ENCODE measurements at regions not wholly inside any gene's neighbourhood (a gene's known extent, or its start where the extent isn't known, plus 50 kb on each side); places are given as distances from the start of the nearest gene placed in this dataset.
"Not testable (repeated sequence)": the region's sequence is repeated elsewhere in the genome, so short reads cannot be mapped to it uniquely, and the experiment has no call there.

GRCh38 chr18:67135981-67136380 lies 380.5 kb downstream of the DSEL start:
- TF ChIP-seq CTCF (IDR thresholded peaks at IDR 0.05; ENCODE audit: insufficient read depth, missing control alignments) = no peak

GRCh38 chr18:67134911-67135310 lies 381.6 kb downstream of the DSEL start:
- no peak for DNase-seq (ENCODE audit: insufficient read length, low spot score)
- no peak for TF ChIP-seq CTCF (IDR thresholded peaks at IDR 0.05; ENCODE audit: insufficient read depth, missing control alignments)
- no peak for FAIRE-seq

More at GRCh38 chr18:67135981-67136380, 380.5 kb downstream of the DSEL start:
- DNase-seq (ENCODE audit: insufficient read length, low spot score) (no peak), FAIRE-seq (no peak)

DNA sequence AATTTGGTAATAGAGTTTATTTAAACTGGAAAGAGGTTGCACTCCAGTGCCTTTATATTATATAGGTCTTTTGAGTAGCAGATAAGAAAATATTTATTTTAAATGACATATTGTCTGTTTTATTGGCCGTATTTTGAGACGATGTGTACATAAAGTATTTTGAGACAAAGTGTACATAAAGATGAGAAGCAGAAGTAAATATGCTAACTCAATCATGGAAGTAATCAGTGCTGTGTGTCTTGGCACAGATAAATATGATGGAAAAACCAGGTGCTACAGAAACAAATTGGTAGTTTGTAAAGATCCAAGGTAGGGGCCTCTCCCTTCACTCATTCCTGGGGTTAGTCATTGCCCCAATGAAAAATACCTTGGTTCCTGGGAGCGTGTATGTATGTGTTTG lies 382.9 kb downstream of the DSEL start:
- TF ChIP-seq CTCF (IDR thresholded peaks at IDR 0.05; ENCODE audit: insufficient read depth, missing control alignments) = no peak
- no peak for FAIRE-seq
- no peak for DNase-seq (ENCODE audit: insufficient read length, low spot score)

DNA sequence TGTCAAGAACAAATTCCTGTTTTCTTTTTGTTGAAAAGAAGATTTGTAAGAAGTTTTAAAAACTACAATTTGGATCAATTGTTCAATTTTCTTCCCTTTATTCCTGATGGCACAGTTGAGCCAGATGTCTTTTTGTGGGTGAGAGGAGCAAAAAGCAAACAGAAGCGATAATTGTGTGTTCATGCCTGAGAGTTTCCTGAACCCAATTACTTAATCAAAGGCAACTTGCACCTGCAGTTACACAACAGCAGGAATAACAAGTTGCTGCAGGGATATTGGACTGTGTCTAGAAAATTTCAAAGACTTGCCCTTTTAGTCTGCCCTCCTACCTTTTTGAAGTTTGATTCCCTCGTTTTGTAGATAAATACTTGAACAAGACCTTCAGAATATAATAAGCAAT lies 383.6 kb downstream of the DSEL start:
- no peak for DNase-seq (ENCODE audit: insufficient read length, low spot score)

DNA sequence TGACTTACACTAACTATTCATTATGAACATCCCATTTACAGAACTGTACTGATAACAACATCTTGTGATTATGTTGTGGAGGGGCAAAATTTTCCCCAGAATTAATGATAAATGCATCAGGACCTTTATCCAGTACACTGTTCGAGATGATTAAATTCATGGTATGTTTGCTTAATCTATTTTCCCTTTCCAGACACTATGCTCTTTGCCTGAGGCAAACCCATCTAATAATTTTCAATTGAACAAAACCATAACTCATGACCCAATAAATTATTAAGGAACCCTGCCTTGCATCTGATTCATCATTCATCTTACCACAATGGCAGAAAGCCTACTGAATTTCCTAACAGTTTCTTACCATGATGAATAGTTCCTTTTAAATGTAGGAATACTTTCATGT lies 385.0 kb downstream of the DSEL start:
- no peak for FAIRE-seq
- no peak for DNase-seq (ENCODE audit: insufficient read length, low spot score)

More for the DNA sequence above, 383.6 kb downstream of the DSEL start:
- no peak for TF ChIP-seq CTCF (IDR thresholded peaks at IDR 0.05; ENCODE audit: insufficient read depth, missing control alignments)
- FAIRE-seq = no peak

GRCh38 chr18:67126751-67127150 lies 389.8 kb downstream of the DSEL start:
- not testable (repeated sequence) for FAIRE-seq; DNase-seq (ENCODE audit: insufficient read length, low spot score)

More for the DNA sequence above, 385.0 kb downstream of the DSEL start:
- no peak for TF ChIP-seq CTCF (IDR thresholded peaks at IDR 0.05; ENCODE audit: insufficient read depth, missing control alignments)

- DNase-seq (ENCODE audit: insufficient read length, low spot score) = no peak
- no peak for FAIRE-seq
- no peak for TF ChIP-seq CTCF (IDR thresholded peaks at IDR 0.05; ENCODE audit: insufficient read depth, missing control alignments)
These were observed 392.6 kb downstream of the DSEL start for GRCh38 chr18:67123901-67124300.

DNA sequence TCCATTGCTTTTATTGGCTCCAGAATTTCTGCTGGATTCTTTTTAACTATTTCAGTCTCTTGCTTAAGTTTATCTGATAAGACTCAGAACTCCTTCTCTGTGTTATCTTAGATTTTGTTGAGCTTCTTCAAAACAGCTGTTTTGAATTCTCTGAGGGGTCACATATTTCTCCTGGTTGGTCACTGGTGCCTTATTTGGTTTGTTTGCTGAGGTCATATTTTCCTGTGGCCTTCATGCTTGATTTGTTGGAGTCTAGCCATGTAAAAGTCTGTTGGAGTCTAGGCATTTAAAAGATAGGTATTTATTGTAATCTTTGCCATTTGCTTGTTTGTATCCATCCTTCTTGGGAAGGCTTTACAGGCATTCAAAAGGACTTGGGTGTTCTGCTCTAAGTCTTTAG lies 398.7 kb downstream of the DSEL start:
- FAIRE-seq (no peak), DNase-seq (ENCODE audit: insufficient read length, low spot score) (no peak)
- no peak for TF ChIP-seq CTCF (IDR thresholded peaks at IDR 0.05; ENCODE audit: insufficient read depth, missing control alignments)

Data from D721Med (cell line).